AG04450 (cell line): ENCODE measurements at regions not wholly inside any gene's neighbourhood (a gene's known extent, or its start where the extent isn't known, plus 50 kb on each side); places are given as distances from the start of the nearest gene placed in this dataset.

Experiments
- CTCF ChIA-PET: fragments of 300-600, 350-600 bp; formaldehyde crosslinking; extraction: SDS; loops from one replicate; lab custom pipeline; 2022; ENCODE audit warnings: antibody characterized with exemption, inconsistent platforms; lab: Charles Lee
- POLR2A ChIA-PET: fragments of 350-600 bp; formaldehyde crosslinking; extraction: SDS; loops from one replicate; lab custom pipeline; 2021; ENCODE audit warnings: antibody characterized with exemption, inconsistent platforms; lab: Yijun Ruan, JAX
- DNase-seq: peaks from one replicate; pipeline ENCODE4 v3.0.0-alpha.2; 2011; ENCODE audit warnings: low read depth, low spot score
- H3K27ac ChIP-seq: one replicate; pipeline ENCODE4 v1.5.1; 2012; ENCODE audit warnings: low read depth, low read length, control low read depth
- H3K27me3 ChIP-seq: one replicate; pipeline ENCODE4 v1.6.0; 2012; ENCODE audit warnings: low read length; ENCODE audit not compliant: control insufficient read depth, insufficient read depth
- H3K4me3 ChIP-seq: 2 replicates; pipeline ENCODE4 v1.5.1; 2011; ENCODE audit warnings: mild to moderate bottlenecking, low read depth, low read length, control low read depth
- H3K9me3 ChIP-seq: 2 replicates; pipeline ENCODE4 v1.5.1; 2012; ENCODE audit warnings: low read length; ENCODE audit not compliant: control insufficient read depth, insufficient read depth
- CTCF ChIP-seq: IDR thresholded peaks from 2 replicates; pipeline ENCODE4 v1.5.1; 2011; ENCODE audit warnings: low read depth, low read length, control low read depth, inconsistent platforms

GRCh38 chr6:140168365-140168764 is 793.9 kb upstream of the CITED2 start:
- peaks cover 5% of the 10 kb centered on the region; the same call in 1 of the 2 replicates for H3K9me3 ChIP-seq
- CTCF ChIA-PET = no interaction called here
- DNase-seq = no peak
- POLR2A ChIA-PET = no interaction called here
- H3K27ac ChIP-seq = no peak overlapping the region
- H3K27me3 ChIP-seq = no peaks in the 10 kb centered on the region
- TF ChIP-seq CTCF = no peak
- H3K4me3 ChIP-seq = no peak overlapping the region

GRCh38 chr6:140160909-140161308 is 786.5 kb upstream of the CITED2 start:
- H3K4me3 ChIP-seq = no peak overlapping the region
- ChIA-PET CTCF (no interaction called here), POLR2A (no interaction called here)
- no peak for TF ChIP-seq CTCF
- H3K27me3 ChIP-seq = no peaks in the 10 kb centered on the region
- no peak for DNase-seq
- H3K9me3 ChIP-seq = no peaks in the 10 kb centered on the region
- H3K27ac ChIP-seq = no peak overlapping the region

DNA sequence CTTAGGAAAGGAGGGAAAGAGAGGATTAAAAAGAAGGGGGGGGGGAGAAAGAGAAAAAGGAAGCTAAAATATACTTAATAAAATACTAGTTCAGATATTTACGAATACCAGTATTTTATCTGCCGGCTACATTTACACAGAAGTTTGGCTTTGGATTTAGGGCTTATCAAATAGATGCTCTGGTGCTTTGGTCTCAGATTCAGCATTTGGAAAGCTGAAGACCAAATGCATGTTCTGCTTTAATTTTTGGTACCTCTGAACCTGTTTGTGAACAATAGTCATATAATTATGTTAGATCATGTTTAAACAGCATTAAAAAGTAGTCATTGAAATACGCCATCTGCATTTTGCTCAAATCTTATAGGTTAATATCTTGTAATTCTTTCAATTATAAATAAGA is 786.0 kb upstream of the CITED2 start:
- Histone ChIP-seq H3K27ac (no peak overlapping the region), H3K27me3 (no peaks in the 10 kb centered on the region), H3K4me3 (no peak overlapping the region), H3K9me3 (no peaks in the 10 kb centered on the region)
- DNase-seq = no peak
- CTCF ChIA-PET = no interaction called here
- POLR2A ChIA-PET = no interaction called here
- TF ChIP-seq CTCF = no peak

- Histone ChIP-seq H3K9me3 (0 out of 2 replicates have a peak, but pooled peaks cover 3% of the 10 kb centered on the region), H3K27ac (no peak overlapping the region), H3K4me3 (no peak overlapping the region), H3K27me3 (no peaks in the 10 kb centered on the region)
- TF ChIP-seq CTCF = no peak
- CTCF ChIA-PET = no interaction called here
- no peak for DNase-seq
- POLR2A ChIA-PET = no interaction called here
These were observed 781.7 kb upstream of the CITED2 start for GRCh38 chr6:140156131-140156530.

- Histone ChIP-seq H3K9me3 (0 out of 2 replicates have a peak, but pooled peaks cover 3% of the 10 kb centered on the region), H3K27me3 (no peaks in the 10 kb centered on the region), H3K4me3 (no peak overlapping the region), H3K27ac (no peak overlapping the region)
- no peak for DNase-seq
- TF ChIP-seq CTCF = no peak
- ChIA-PET POLR2A (no interaction called here), CTCF (no interaction called here)
These were observed 781.1 kb upstream of the CITED2 start for GRCh38 chr6:140155451-140156126.
